Breast epithelium (tissue), 3 donors: ENCODE measurements at regions not wholly inside any gene's neighbourhood (a gene's known extent, or its start where the extent isn't known, plus 50 kb on each side); places are given as distances from the start of the nearest gene placed in this dataset.

Experiments
- POLR2A ChIP-seq: fragments of 450-650 bp; IDR thresholded peaks from one replicate; pipeline ENCODE4 v1.6.1; 2016; ENCODE audit warnings: antibody characterized with exemption, mild to moderate bottlenecking, moderate library complexity
- POLR2AphosphoS5 ChIP-seq, 3 donors: sonication (generic); formaldehyde crosslinking; IDR thresholded peaks; one replicate each; pipeline ENCODE4 v1.6.1; 2017; ENCODE audit warnings: antibody characterized with exemption in 3 of 3
- TF ChIP-seq, protein P1 (sequence below), 3 donors: fragments of 450-650 bp; IDR thresholded peaks; one replicate each; pipeline ENCODE4 v1.5.1; 2016 to 2017; ENCODE audit warnings: antibody characterized with exemption in 3 of 3, mild to moderate bottlenecking in 3 of 3, moderate library complexity in 3 of 3

GRCh38 chr1:185402930-185403329, 85.9 kb upstream of the IVNS1ABP start:
- TF ChIP-seq, protein P1, sequence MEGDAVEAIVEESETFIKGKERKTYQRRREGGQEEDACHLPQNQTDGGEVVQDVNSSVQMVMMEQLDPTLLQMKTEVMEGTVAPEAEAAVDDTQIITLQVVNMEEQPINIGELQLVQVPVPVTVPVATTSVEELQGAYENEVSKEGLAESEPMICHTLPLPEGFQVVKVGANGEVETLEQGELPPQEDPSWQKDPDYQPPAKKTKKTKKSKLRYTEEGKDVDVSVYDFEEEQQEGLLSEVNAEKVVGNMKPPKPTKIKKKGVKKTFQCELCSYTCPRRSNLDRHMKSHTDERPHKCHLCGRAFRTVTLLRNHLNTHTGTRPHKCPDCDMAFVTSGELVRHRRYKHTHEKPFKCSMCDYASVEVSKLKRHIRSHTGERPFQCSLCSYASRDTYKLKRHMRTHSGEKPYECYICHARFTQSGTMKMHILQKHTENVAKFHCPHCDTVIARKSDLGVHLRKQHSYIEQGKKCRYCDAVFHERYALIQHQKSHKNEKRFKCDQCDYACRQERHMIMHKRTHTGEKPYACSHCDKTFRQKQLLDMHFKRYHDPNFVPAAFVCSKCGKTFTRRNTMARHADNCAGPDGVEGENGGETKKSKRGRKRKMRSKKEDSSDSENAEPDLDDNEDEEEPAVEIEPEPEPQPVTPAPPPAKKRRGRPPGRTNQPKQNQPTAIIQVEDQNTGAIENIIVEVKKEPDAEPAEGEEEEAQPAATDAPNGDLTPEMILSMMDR (IDR thresholded peaks at IDR 0.05) = no peak
- TF ChIP-seq POLR2AphosphoS5 (IDR thresholded peaks at IDR 0.05) = no peak
- no peak for TF ChIP-seq POLR2A
